ENCODE measurements at regions not wholly inside any gene's neighbourhood (a gene's known extent, or its start where the extent isn't known, plus 50 kb on each side); places are given as distances from the start of the nearest gene placed in this dataset.
"Not testable (repeated sequence)": the region's sequence is repeated elsewhere in the genome, so short reads cannot be mapped to it uniquely, and the experiment has no call there.

DNA sequence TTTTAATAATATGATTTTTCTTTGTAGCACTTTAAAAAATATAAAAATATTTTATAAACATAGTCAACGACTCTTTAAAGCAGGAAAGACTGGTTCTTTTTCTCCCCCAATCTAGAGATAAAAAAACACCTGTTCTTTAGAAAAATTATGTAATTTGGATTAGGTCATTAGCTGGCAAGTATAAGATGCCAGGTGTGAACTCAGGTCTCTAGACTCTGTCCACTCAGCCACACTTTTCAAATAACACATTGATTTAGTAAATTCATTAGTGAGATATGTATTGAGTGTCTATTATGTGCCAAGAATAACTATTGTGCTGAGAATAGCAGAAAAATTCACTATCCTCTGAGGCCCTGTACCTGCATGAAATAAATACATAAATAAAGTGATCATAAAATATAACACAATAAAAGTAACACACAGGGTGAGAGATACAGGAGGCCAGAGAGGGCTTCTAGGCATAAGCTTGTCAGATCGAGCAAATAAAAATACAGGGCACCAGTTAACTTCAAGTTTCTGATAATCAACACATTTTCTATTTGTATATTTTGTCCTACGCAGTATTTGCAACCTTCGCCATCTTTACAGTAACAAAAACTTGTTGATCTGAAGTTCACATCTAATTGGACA is 867.1 kb upstream of the GBE1 start:
- H2AFZ ChIP-seq, result no peak overlapping the region
- no peak overlapping the region for H3K27ac ChIP-seq
- no peaks in the 10 kb centered on the region for H3K27me3 ChIP-seq (ENCODE audit: control insufficient read depth, insufficient read depth, low read length)
- no peak overlapping the region for H3K4me2 ChIP-seq (ENCODE audit: low read length)
- H3K79me2 ChIP-seq, result no peaks in the 10 kb centered on the region
- H3K36me3 ChIP-seq (ENCODE audit: control insufficient read depth, insufficient read depth, low read length), result no peaks in the 10 kb centered on the region
- no peak overlapping the region for H3K4me3 ChIP-seq (ENCODE audit: low read depth, low read length)
- no peak overlapping the region for H3K9ac ChIP-seq
- no peaks in the 10 kb centered on the region for H3K4me1 ChIP-seq
- TF ChIP-seq, protein P1, sequence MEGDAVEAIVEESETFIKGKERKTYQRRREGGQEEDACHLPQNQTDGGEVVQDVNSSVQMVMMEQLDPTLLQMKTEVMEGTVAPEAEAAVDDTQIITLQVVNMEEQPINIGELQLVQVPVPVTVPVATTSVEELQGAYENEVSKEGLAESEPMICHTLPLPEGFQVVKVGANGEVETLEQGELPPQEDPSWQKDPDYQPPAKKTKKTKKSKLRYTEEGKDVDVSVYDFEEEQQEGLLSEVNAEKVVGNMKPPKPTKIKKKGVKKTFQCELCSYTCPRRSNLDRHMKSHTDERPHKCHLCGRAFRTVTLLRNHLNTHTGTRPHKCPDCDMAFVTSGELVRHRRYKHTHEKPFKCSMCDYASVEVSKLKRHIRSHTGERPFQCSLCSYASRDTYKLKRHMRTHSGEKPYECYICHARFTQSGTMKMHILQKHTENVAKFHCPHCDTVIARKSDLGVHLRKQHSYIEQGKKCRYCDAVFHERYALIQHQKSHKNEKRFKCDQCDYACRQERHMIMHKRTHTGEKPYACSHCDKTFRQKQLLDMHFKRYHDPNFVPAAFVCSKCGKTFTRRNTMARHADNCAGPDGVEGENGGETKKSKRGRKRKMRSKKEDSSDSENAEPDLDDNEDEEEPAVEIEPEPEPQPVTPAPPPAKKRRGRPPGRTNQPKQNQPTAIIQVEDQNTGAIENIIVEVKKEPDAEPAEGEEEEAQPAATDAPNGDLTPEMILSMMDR (IDR thresholded peaks at IDR 0.05), result no peak
- H3K9me3 ChIP-seq (ENCODE audit: control insufficient read depth, low read length), result peaks cover 3% of the 10 kb centered on the region

DNA sequence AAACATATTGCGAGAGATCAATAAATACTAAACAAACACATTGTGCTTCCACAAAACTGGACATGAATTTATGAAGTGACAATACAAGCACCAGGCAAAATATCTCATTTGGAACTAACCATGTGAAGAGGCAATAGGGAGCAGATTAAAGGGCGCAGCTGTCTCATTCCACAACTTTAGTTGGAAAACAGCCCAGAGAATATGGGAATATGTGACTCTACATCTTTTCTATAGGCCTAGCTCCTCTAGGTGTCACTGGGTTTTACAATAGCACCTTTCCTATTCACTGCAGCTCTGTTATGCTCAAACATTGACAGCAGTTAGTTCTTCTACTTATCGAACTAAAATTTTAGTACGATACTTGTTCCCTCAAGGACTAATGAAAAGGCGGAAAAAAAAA is 866.3 kb upstream of the GBE1 start:
- H3K27me3 ChIP-seq (ENCODE audit: control insufficient read depth, insufficient read depth, low read length), result no peaks in the 10 kb centered on the region

DNA sequence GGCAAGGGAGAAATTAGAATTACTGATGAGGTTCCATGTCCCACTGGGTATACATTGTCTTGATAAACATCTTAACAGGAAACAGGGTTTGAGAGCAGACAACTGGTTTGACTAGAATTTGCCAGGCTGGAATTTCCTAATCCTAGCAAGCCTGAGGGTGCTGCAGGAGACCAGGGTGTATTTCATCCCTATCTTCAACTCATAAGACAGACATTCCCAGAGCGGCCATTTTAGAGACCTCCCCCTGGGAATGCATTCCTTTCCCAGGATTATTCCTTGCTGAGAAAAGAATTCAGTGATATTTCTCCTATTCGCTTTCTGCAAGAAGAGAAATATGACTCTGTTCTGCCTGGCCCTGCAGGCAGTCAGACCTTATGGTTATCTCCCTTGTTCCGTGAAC is 859.3 kb upstream of the GBE1 start:
- H3K4me1 ChIP-seq; H3K9me3 ChIP-seq (ENCODE audit: control insufficient read depth, low read length); H2AFZ ChIP-seq; H3K27ac ChIP-seq; H3K9ac ChIP-seq; H3K27me3 ChIP-seq (ENCODE audit: control insufficient read depth, insufficient read depth, low read length); H3K36me3 ChIP-seq (ENCODE audit: control insufficient read depth, insufficient read depth, low read length); H3K4me3 ChIP-seq (ENCODE audit: low read depth, low read length); H3K4me2 ChIP-seq (ENCODE audit: low read length); H3K79me2 ChIP-seq: not testable (repeated sequence)

More for the DNA sequence above, 866.3 kb upstream of the GBE1 start:
- Histone ChIP-seq H3K27ac (no peak overlapping the region), H3K4me3 (ENCODE audit: low read depth, low read length) (no peak overlapping the region), H2AFZ (no peak overlapping the region), H3K9me3 (ENCODE audit: control insufficient read depth, low read length) (peaks cover 3% of the 10 kb centered on the region), H3K4me1 (no peaks in the 10 kb centered on the region), H3K79me2 (no peaks in the 10 kb centered on the region), H3K4me2 (ENCODE audit: low read length) (no peak overlapping the region), H3K9ac (no peak overlapping the region), H3K36me3 (ENCODE audit: control insufficient read depth, insufficient read depth, low read length) (no peaks in the 10 kb centered on the region)
- TF ChIP-seq, protein P1 (IDR thresholded peaks at IDR 0.05), result no peak

DNA sequence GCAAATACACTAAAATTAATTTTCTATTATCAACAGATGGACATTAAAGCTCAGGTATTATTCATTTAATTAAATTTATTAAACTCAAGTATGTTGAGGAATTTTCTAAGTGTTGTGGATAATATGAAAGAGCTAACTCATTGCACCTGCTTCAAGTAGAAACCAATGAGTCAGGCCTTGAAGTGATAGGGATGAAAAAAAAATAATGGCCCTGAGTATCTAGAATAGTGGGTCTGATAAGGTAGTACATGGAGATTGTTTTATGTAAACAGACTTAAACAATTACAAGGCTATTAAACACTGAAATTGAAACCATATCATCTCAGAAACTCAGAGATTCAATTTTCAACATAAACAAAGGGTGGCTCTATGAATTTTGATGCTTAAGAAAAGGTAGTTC is 857.1 kb upstream of the GBE1 start:
- H3K27me3 ChIP-seq (ENCODE audit: control insufficient read depth, insufficient read depth, low read length), result no peaks in the 10 kb centered on the region
- TF ChIP-seq, protein P1 (IDR thresholded peaks at IDR 0.05), result no peak
- no peak overlapping the region for H3K9ac ChIP-seq
- H3K4me3 ChIP-seq (ENCODE audit: low read depth, low read length), result no peak overlapping the region
- H3K4me1 ChIP-seq, result no peaks in the 10 kb centered on the region
- H2AFZ ChIP-seq, result no peak overlapping the region
- H3K27ac ChIP-seq, result no peak overlapping the region
- no peaks in the 10 kb centered on the region for H3K36me3 ChIP-seq (ENCODE audit: control insufficient read depth, insufficient read depth, low read length)
- H3K79me2 ChIP-seq, result no peaks in the 10 kb centered on the region
- no peaks in the 10 kb centered on the region for H3K9me3 ChIP-seq (ENCODE audit: control insufficient read depth, low read length)
- no peak overlapping the region for H3K4me2 ChIP-seq (ENCODE audit: low read length)

DNA sequence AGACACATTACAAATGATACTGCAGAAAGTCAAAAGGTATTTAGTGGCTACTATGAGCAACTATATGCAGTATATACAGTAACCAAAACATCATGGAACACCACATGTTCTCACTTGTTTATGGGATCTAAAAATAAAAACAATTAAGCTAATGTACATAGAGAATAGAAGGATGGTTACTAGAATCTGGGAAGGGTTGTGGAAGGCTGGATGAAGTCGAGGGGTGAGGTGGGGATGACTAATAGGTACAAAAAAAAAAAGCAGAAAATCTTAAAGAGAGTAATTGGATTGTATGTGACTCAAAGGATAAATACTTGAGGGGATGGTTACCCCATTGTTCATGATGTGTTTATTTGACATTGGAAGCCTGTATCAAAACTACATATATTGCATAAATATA is 848.8 kb upstream of the GBE1 start:
- Histone ChIP-seq H2AFZ (no peak overlapping the region), H3K4me2 (ENCODE audit: low read length) (no peak overlapping the region), H3K27me3 (ENCODE audit: control insufficient read depth, insufficient read depth, low read length) (no peaks in the 10 kb centered on the region), H3K4me3 (ENCODE audit: low read depth, low read length) (no peak overlapping the region), H3K4me1 (no peaks in the 10 kb centered on the region), H3K36me3 (ENCODE audit: control insufficient read depth, insufficient read depth, low read length) (no peaks in the 10 kb centered on the region), H3K9me3 (ENCODE audit: control insufficient read depth, low read length) (no peaks in the 10 kb centered on the region), H3K27ac (no peak overlapping the region), H3K79me2 (no peaks in the 10 kb centered on the region), H3K9ac (no peak overlapping the region)
- TF ChIP-seq, protein P1 (IDR thresholded peaks at IDR 0.05), result no peak
